CD4-positive, CD25-positive, alpha-beta regulatory T cell (primary cell): ENCODE measurements at regions not wholly inside any gene's neighbourhood (a gene's known extent, or its start where the extent isn't known, plus 50 kb on each side); places are given as distances from the start of the nearest gene placed in this dataset.

ENCODE experiments used
- ATAC-seq, 2 donors: fragments of 150-1000 bp; cut with Tn5 transposase; one replicate each; pipeline ENCODE4 v1.10.0; 2021; ENCODE audit warnings: low read depth in 2 of 2, moderate number of reproducible peaks in 2 of 2, moderate library complexity in 1 of 2
- DNase-seq, 3 donors: peaks; one replicate each; pipeline versions ENCODE4 v3.0.0 to v3.0.0-alpha.2; 2012 to 2022; ENCODE audit warnings: mixed read lengths in 1 of 3
- H3K27ac ChIP-seq: one replicate; pipeline ENCODE4 v1.7.0; 2013; ENCODE audit warnings: mild to moderate bottlenecking, low read length; ENCODE audit not compliant: insufficient read depth, poor library complexity, severe bottlenecking
- H3K27me3 ChIP-seq: one replicate; pipeline ENCODE4 v1.7.0; 2013; ENCODE audit warnings: low read length; ENCODE audit not compliant: control insufficient read depth, insufficient read depth
- H3K36me3 ChIP-seq: one replicate; pipeline ENCODE4 v1.7.0; 2013; ENCODE audit warnings: mild to moderate bottlenecking, low read length, moderate library complexity; ENCODE audit not compliant: control insufficient read depth, insufficient read depth
- H3K4me1 ChIP-seq: 2 replicates; pipeline ENCODE4 v1.7.0; 2013; ENCODE audit warnings: mild to moderate bottlenecking, low read length; ENCODE audit not compliant: insufficient read depth, control insufficient read depth, poor library complexity, severe bottlenecking
- H3K4me3 ChIP-seq: one replicate; pipeline ENCODE4 v1.7.0; 2013; ENCODE audit warnings: low read depth, mild to moderate bottlenecking, low read length, moderate library complexity
- H3K9me3 ChIP-seq, 2 experiments: 1 replicate in 1 of 2; 2 replicates in 1 of 2; pipeline ENCODE4 v1.7.0; 2013; ENCODE audit warnings: low read length in 2 of 2, mild to moderate bottlenecking in 1 of 2, moderate library complexity in 1 of 2; ENCODE audit not compliant: control insufficient read depth in 2 of 2
- H3K27ac Mint-ChIP-seq, 3 donors: one replicate each; pipeline ENCODE4 v1.8.0; 2020 to 2022; ENCODE audit warnings: mild to moderate bottlenecking in 3 of 3, mixed read lengths in 3 of 3, moderate library complexity in 2 of 3
- H3K27me3 Mint-ChIP-seq: one replicate; pipeline ENCODE4 v1.8.0; 2022; ENCODE audit warnings: mild to moderate bottlenecking, mixed read lengths
- H3K36me3 Mint-ChIP-seq: one replicate; pipeline ENCODE4 v1.8.0; 2020; ENCODE audit warnings: mixed read lengths
- H3K4me1 Mint-ChIP-seq, 4 donors: one replicate each; pipeline ENCODE4 v1.8.0; 2020 to 2022; ENCODE audit warnings: mixed read lengths in 4 of 4, mild to moderate bottlenecking in 1 of 4
- H3K4me3 Mint-ChIP-seq, 4 donors: one replicate each; pipeline ENCODE4 v1.8.0; 2020 to 2022; ENCODE audit warnings: mild to moderate bottlenecking in 4 of 4, mixed read lengths in 4 of 4, moderate library complexity in 3 of 4
- H3K9me3 Mint-ChIP-seq, 7 donors: one replicate each; pipeline ENCODE4 v1.8.0; 2020 to 2022; ENCODE audit warnings: mixed read lengths in 7 of 7, mild to moderate bottlenecking in 3 of 7, moderate library complexity in 2 of 7

- H3K4me3 Mint-ChIP-seq, result no peak overlapping the region
- H3K27me3 Mint-ChIP-seq, result peaks cover 12% of the 10 kb centered on the region
Measured at GRCh38 chr17:31699886-31700285, 159.2 kb downstream of the COPRS start.

GRCh38 chr17:31699281-31699680 is 159.8 kb downstream of the COPRS start:
- H3K9me3 Mint-ChIP-seq, result no peaks in the 10 kb centered on the region
- H3K27ac Mint-ChIP-seq, result no peak overlapping the region
- H3K4me3 Mint-ChIP-seq, result no peak overlapping the region
- no peak overlapping the region for H3K4me3 ChIP-seq
- no peaks in the 10 kb centered on the region for H3K4me1 ChIP-seq
- H3K27ac ChIP-seq, result no peak overlapping the region
- DNase-seq, result no peak
- H3K27me3 Mint-ChIP-seq, result peaks cover 8% of the 10 kb centered on the region
- H3K36me3 Mint-ChIP-seq, result no peaks in the 10 kb centered on the region
- peaks cover 0 to 4% of the 10 kb centered on the region in 2 experiments for H3K9me3 ChIP-seq
- H3K36me3 ChIP-seq, result no peaks in the 10 kb centered on the region
- no peaks in the 10 kb centered on the region for H3K4me1 Mint-ChIP-seq
- ATAC-seq, result no peak
- no peaks in the 10 kb centered on the region for H3K27me3 ChIP-seq

More at GRCh38 chr17:31699886-31700285, 159.2 kb downstream of the COPRS start:
- Histone ChIP-seq H3K4me1 (no peaks in the 10 kb centered on the region), H3K4me3 (no peak overlapping the region), H3K27me3 (no peaks in the 10 kb centered on the region), H3K27ac (no peak overlapping the region), H3K36me3 (no peaks in the 10 kb centered on the region), H3K9me3 (peaks cover 0 to 4% of the 10 kb centered on the region in 2 experiments)
- DNase-seq (no peak), ATAC-seq (no peak)
- Mint-ChIP-seq H3K4me1 (no peaks in the 10 kb centered on the region), H3K9me3 (no peaks in the 10 kb centered on the region), H3K36me3 (no peaks in the 10 kb centered on the region), H3K27ac (peak overlapping the region in 1 of 3 donors; percentile 55)

GRCh38 chr17:31698751-31699150 is 160.3 kb downstream of the COPRS start:
- no peak for DNase-seq
- Histone ChIP-seq H3K27ac (no peak overlapping the region), H3K4me3 (no peak overlapping the region), H3K27me3 (no peaks in the 10 kb centered on the region), H3K36me3 (no peaks in the 10 kb centered on the region), H3K4me1 (no peaks in the 10 kb centered on the region), H3K9me3 (peaks cover 0 to 4% of the 10 kb centered on the region in 2 experiments)
- H3K4me1 Mint-ChIP-seq, result no peaks in the 10 kb centered on the region
- no peak overlapping the region for H3K27ac Mint-ChIP-seq
- H3K36me3 Mint-ChIP-seq, result no peaks in the 10 kb centered on the region
- H3K27me3 Mint-ChIP-seq, result peaks cover 8% of the 10 kb centered on the region
- no peak for ATAC-seq
- no peak overlapping the region for H3K4me3 Mint-ChIP-seq
- H3K9me3 Mint-ChIP-seq, result no peaks in the 10 kb centered on the region

GRCh38 chr17:31697838-31698237 is 161.2 kb downstream of the COPRS start:
- no peaks in the 10 kb centered on the region for H3K36me3 Mint-ChIP-seq
- Histone ChIP-seq H3K36me3 (no peaks in the 10 kb centered on the region), H3K4me3 (no peak overlapping the region), H3K9me3 (peaks cover 0 to 2% of the 10 kb centered on the region in 2 experiments), H3K4me1 (no peaks in the 10 kb centered on the region), H3K27me3 (no peaks in the 10 kb centered on the region), H3K27ac (no peak overlapping the region)
- H3K4me3 Mint-ChIP-seq, result no peak overlapping the region
- H3K9me3 Mint-ChIP-seq, result no peaks in the 10 kb centered on the region
- no peak overlapping the region for H3K27ac Mint-ChIP-seq
- DNase-seq, result no peak
- no peak for ATAC-seq
- peaks cover 8% of the 10 kb centered on the region for H3K27me3 Mint-ChIP-seq
- no peaks in the 10 kb centered on the region for H3K4me1 Mint-ChIP-seq

- H3K9me3 Mint-ChIP-seq, result no peaks in the 10 kb centered on the region
- no peak for ATAC-seq
- H3K27me3 ChIP-seq, result no peaks in the 10 kb centered on the region
- no peaks in the 10 kb centered on the region for H3K36me3 Mint-ChIP-seq
- H3K27ac Mint-ChIP-seq, result no peak overlapping the region
- no peaks in the 10 kb centered on the region for H3K4me1 Mint-ChIP-seq
- no peak overlapping the region for H3K4me3 ChIP-seq
- no peak overlapping the region for H3K27ac ChIP-seq
- H3K4me1 ChIP-seq, result no peaks in the 10 kb centered on the region
- peaks cover 4% of the 10 kb centered on the region for H3K27me3 Mint-ChIP-seq
- no peaks in the 10 kb centered on the region for H3K9me3 ChIP-seq
- H3K4me3 Mint-ChIP-seq, result no peak overlapping the region
- H3K36me3 ChIP-seq, result no peaks in the 10 kb centered on the region
- no peak for DNase-seq
Measured at GRCh38 chr17:31696703-31697325, 162.2 kb downstream of the COPRS start.

- Histone ChIP-seq H3K4me1 (no peaks in the 10 kb centered on the region), H3K27me3 (no peaks in the 10 kb centered on the region), H3K27ac (no peak overlapping the region), H3K9me3 (no peaks in the 10 kb centered on the region), H3K4me3 (no peak overlapping the region), H3K36me3 (no peaks in the 10 kb centered on the region)
- H3K4me1 Mint-ChIP-seq, result no peaks in the 10 kb centered on the region
- no peaks in the 10 kb centered on the region for H3K9me3 Mint-ChIP-seq
- no peaks in the 10 kb centered on the region for H3K36me3 Mint-ChIP-seq
- no peak for DNase-seq
- no peak overlapping the region for H3K27ac Mint-ChIP-seq
- no peak for ATAC-seq
- H3K4me3 Mint-ChIP-seq, result no peak overlapping the region
- H3K27me3 Mint-ChIP-seq, result peaks cover 4% of the 10 kb centered on the region
Measured at GRCh38 chr17:31696184-31696602, 162.9 kb downstream of the COPRS start.

GRCh38 chr17:31695456-31696090 is 163.5 kb downstream of the COPRS start:
- Mint-ChIP-seq H3K4me3 (no peak overlapping the region), H3K36me3 (no peaks in the 10 kb centered on the region), H3K27ac (no peak overlapping the region), H3K4me1 (no peaks in the 10 kb centered on the region), H3K27me3 (peaks cover 4% of the 10 kb centered on the region), H3K9me3 (no peaks in the 10 kb centered on the region)
- no peaks in the 10 kb centered on the region for H3K36me3 ChIP-seq
- H3K4me3 ChIP-seq, result no peak overlapping the region
- no peak for ATAC-seq
- H3K4me1 ChIP-seq, result no peaks in the 10 kb centered on the region
- no peaks in the 10 kb centered on the region for H3K9me3 ChIP-seq
- no peaks in the 10 kb centered on the region for H3K27me3 ChIP-seq
- H3K27ac ChIP-seq, result no peak overlapping the region
- DNase-seq, result no peak
